Natural killer cell (primary cell): ENCODE measurements at regions not wholly inside any gene's neighbourhood (a gene's known extent, or its start where the extent isn't known, plus 50 kb on each side); places are given as distances from the start of the nearest gene placed in this dataset.

Experiments
- ATAC-seq, 3 donors: fragments of 150-1000 bp in 2 of 3; fragments of 200-7000 bp in 1 of 3; cut with Tn5 transposase; 1 replicate in 1 of 3; 2 replicates in 2 of 3; pipeline ENCODE4 v1.10.0; 2021; ENCODE audit warnings: mild to moderate bottlenecking in 2 of 3, moderate library complexity in 2 of 3
- DNase-seq, 2 donors: peaks; one replicate each; pipeline versions ENCODE4 v3.0.0 to v3.0.0-alpha.2; 2013 to 2021; ENCODE audit warnings: mixed read lengths in 1 of 2
- H3K27ac ChIP-seq: one replicate; pipeline ENCODE4 v1.5.1; 2013; ENCODE audit warnings: mild to moderate bottlenecking, low read length
- H3K27me3 ChIP-seq: one replicate; pipeline ENCODE4 v1.6.1; 2013; ENCODE audit warnings: low read length; ENCODE audit not compliant: control insufficient read depth, insufficient read depth
- H3K36me3 ChIP-seq: one replicate; pipeline ENCODE4 v1.6.1; 2013; ENCODE audit warnings: low read length; ENCODE audit not compliant: control insufficient read depth, insufficient read depth
- H3K4me1 ChIP-seq: one replicate; pipeline ENCODE4 v1.6.1; 2013; ENCODE audit warnings: low read length; ENCODE audit not compliant: control insufficient read depth, insufficient read depth
- H3K4me3 ChIP-seq: one replicate; pipeline ENCODE4 v1.5.1; 2013; ENCODE audit warnings: low read length
- H3K9me3 ChIP-seq: one replicate; pipeline ENCODE4 v1.6.1; 2013; ENCODE audit warnings: low read length; ENCODE audit not compliant: control insufficient read depth, insufficient read depth
- H3K27ac Mint-ChIP-seq, 2 donors: one replicate each; pipeline ENCODE4 v1.8.0; 2022; ENCODE audit warnings: mild to moderate bottlenecking in 2 of 2, mixed read lengths in 2 of 2, moderate library complexity in 1 of 2
- H3K27me3 Mint-ChIP-seq, 2 donors: one replicate each; pipeline ENCODE4 v1.8.0; 2022; ENCODE audit warnings: low read depth in 2 of 2, mixed read lengths in 2 of 2
- H3K36me3 Mint-ChIP-seq: one replicate; pipeline ENCODE4 v1.8.0; 2022; ENCODE audit warnings: mixed read lengths
- H3K4me1 Mint-ChIP-seq, 2 donors: one replicate each; pipeline ENCODE4 v1.8.0; 2022; ENCODE audit warnings: mixed read lengths in 2 of 2
- H3K4me3 Mint-ChIP-seq: one replicate; pipeline ENCODE4 v1.8.0; 2022; ENCODE audit warnings: mild to moderate bottlenecking, moderate library complexity, mixed read lengths
- H3K9me3 Mint-ChIP-seq, 2 donors: one replicate each; pipeline ENCODE4 v1.8.0; 2022; ENCODE audit warnings: mixed read lengths in 2 of 2
- CTCF ChIP-seq: fragments of 200-600 bp; IDR thresholded peaks from one replicate; pipeline ENCODE4 v1.8.0; 2022; ENCODE audit warnings: antibody characterized with exemption
- WGBS: methylation state at CpG from one replicate; pipeline ENCODE4 v1.1.7; 2013; ENCODE audit warnings: missing lambda C conversion rate; ENCODE audit not compliant: insufficient coverage; 5-methylcytosine and 5-hydroxymethylcytosine counted together
- intact Hi-C: fragments of 100-400 bp; cut with micrococcal nuclease; formaldehyde crosslinking; loops from one replicate; pipeline ENCODE4 v1.14.2; 2022

GRCh38 chr7:96910486-96910885, 94.9 kb upstream of the DLX6 start:
- Histone ChIP-seq H3K4me3 (no peak overlapping the region), H3K27me3 (no peaks in the 10 kb centered on the region), H3K9me3 (no peaks in the 10 kb centered on the region), H3K27ac (no peak overlapping the region), H3K4me1 (no peaks in the 10 kb centered on the region), H3K36me3 (no peaks in the 10 kb centered on the region)
- H3K9me3 Mint-ChIP-seq: no peaks in the 10 kb centered on the region
- no peaks in the 10 kb centered on the region for H3K36me3 Mint-ChIP-seq
- WGBS: 85% methylated on average over 3 of the region's 3 CpGs
- no peaks in the 10 kb centered on the region for H3K4me1 Mint-ChIP-seq
- H3K4me3 Mint-ChIP-seq: no peak overlapping the region
- DNase-seq (no peak), ATAC-seq (no peak)
- intact Hi-C loops: no loop called here
- peaks cover 11 to 33% of the 10 kb centered on the region in 2 donors for H3K27me3 Mint-ChIP-seq
- no peak overlapping the region for H3K27ac Mint-ChIP-seq
- no peak for TF ChIP-seq CTCF

DNA sequence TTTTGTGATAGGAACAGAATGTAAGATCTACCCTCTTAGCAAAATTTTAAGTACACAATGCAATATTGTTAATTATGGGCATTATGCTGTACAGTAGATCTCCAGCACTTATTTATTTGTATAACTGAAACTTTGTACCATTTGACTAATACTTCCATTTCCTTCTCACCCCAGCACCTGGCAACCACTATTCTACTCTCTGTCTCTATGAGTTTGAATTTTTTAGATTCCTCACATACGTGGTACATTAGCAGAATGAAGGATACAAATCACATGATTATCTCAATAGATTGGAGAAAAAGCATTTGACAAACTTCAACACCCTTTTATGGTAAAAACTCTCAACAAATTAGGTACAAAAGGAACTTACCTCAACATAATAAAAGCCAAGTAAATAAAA, 90.3 kb upstream of the DLX6 start:
- ATAC-seq (no peak), DNase-seq (no peak)
- no peak overlapping the region for H3K27ac ChIP-seq
- WGBS: 44% methylated on average over 1 of the region's 1 CpG
- H3K9me3 ChIP-seq: no peaks in the 10 kb centered on the region
- Mint-ChIP-seq H3K4me1 (no peaks in the 10 kb centered on the region), H3K27me3 (peaks cover 11 to 25% of the 10 kb centered on the region in 2 donors), H3K9me3 (no peaks in the 10 kb centered on the region), H3K36me3 (no peaks in the 10 kb centered on the region), H3K4me3 (no peak overlapping the region), H3K27ac (no peak overlapping the region)
- TF ChIP-seq CTCF: no peak
- H3K36me3 ChIP-seq: no peaks in the 10 kb centered on the region
- H3K4me3 ChIP-seq: no peak overlapping the region
- H3K27me3 ChIP-seq: no peaks in the 10 kb centered on the region
- intact Hi-C loops: no loop called here
- no peaks in the 10 kb centered on the region for H3K4me1 ChIP-seq

- Mint-ChIP-seq H3K4me3 (no peak overlapping the region), H3K9me3 (no peaks in the 10 kb centered on the region), H3K27ac (no peak overlapping the region), H3K36me3 (no peaks in the 10 kb centered on the region), H3K4me1 (no peaks in the 10 kb centered on the region), H3K27me3 (peaks cover 13 to 19% of the 10 kb centered on the region in 2 donors)
- no peak for TF ChIP-seq CTCF
- Histone ChIP-seq H3K4me3 (no peak overlapping the region), H3K36me3 (no peaks in the 10 kb centered on the region), H3K27ac (no peak overlapping the region), H3K4me1 (no peaks in the 10 kb centered on the region), H3K27me3 (no peaks in the 10 kb centered on the region), H3K9me3 (no peaks in the 10 kb centered on the region)
- no peak for ATAC-seq
- DNase-seq: no peak
- intact Hi-C loops: no loop called here
These were observed 85.3 kb upstream of the DLX6 start for GRCh38 chr7:96920064-96920463.

DNA sequence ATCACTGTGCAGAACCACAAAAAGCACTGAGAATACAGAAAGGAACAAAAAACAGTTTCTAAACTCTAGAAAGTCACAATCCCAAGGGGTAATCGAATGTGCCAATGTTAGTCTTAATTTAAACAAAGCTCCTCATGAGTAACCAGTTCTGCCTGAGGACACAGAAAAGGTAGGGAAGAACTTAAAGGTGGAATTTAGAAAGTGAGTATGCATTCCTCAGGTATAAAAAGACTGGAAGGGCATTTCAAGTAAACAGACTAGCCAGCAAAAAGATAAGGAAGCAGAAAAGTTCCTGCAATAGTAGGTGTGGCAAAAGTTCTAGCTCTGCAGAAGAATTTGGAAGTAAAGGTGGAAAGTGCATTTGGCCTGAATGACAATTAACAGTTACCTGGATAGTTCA, 84.6 kb upstream of the DLX6 start:
- no peak for DNase-seq
- Histone ChIP-seq H3K4me3 (no peak overlapping the region), H3K27me3 (no peaks in the 10 kb centered on the region), H3K27ac (no peak overlapping the region), H3K4me1 (no peaks in the 10 kb centered on the region), H3K9me3 (no peaks in the 10 kb centered on the region), H3K36me3 (no peaks in the 10 kb centered on the region)
- 100% methylated on average over 1 of the region's 1 CpG for WGBS
- H3K27ac Mint-ChIP-seq: no peak overlapping the region
- TF ChIP-seq CTCF: no peak
- no peaks in the 10 kb centered on the region for H3K9me3 Mint-ChIP-seq
- H3K36me3 Mint-ChIP-seq: no peaks in the 10 kb centered on the region
- H3K27me3 Mint-ChIP-seq: peaks cover 13 to 19% of the 10 kb centered on the region in 2 donors
- no peak for ATAC-seq
- intact Hi-C loops: no loop called here
- no peaks in the 10 kb centered on the region for H3K4me1 Mint-ChIP-seq
- no peak overlapping the region for H3K4me3 Mint-ChIP-seq
